HG02943 (cell line): ENCODE measurements at regions not wholly inside any gene's neighbourhood (a gene's known extent, or its start where the extent isn't known, plus 50 kb on each side); places are given as distances from the start of the nearest gene placed in this dataset.

Experiments used
- ATAC-seq: cut with Tn5 transposase; IDR thresholded peaks from one replicate; pipeline ENCODE4 v1.9.1; 2021; ENCODE audit warnings: mild to moderate bottlenecking, low read depth, moderate library complexity; ENCODE audit not compliant: unreplicated experiment

- no peak for ATAC-seq
Measured at GRCh38 chr11:32315121-32315520, 120.2 kb downstream of the WT1 start.

- ATAC-seq, result no peak
Measured at GRCh38 chr11:32316232-32316631, 119.1 kb downstream of the WT1 start.

DNA sequence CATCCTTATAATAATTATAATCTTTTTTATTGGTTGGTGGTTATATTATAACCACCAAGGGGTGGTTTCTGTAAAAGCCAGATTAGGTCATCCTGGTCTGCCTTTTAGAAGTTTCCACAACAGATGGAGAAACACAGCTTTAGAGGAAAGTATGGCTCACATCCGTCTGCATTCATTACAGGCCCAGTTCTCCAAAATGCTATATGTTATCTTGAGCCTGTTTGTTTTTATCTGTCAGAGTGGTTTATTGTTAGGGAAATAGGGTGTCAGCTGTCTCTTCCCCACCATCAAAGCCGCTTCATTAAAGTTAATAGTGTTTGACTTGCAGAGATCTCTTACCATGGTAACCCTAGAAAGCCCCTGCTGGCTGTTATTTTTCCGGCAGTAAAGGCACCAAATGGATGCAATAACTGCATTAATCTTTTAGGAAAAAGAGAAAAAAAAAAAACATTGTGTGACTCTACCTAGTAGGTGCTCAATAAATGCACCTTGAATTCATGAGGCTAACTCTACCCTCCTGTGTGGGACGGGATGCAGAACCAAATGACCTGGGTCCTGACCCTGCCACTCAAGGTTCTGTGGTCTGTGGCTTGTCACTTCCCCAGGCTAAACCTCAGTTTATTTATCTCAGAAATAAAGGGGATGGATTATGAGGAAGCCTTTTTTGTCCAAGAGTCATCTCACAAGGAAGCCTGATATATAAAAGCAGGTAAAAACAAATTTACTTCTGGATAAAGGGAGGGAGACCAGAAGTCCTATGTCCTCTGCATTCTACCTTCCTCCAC lies 118.3 kb downstream of the WT1 start:
- no peak for ATAC-seq

GRCh38 chr11:32317643-32318042 lies 117.7 kb downstream of the WT1 start:
- ATAC-seq, result no peak

DNA sequence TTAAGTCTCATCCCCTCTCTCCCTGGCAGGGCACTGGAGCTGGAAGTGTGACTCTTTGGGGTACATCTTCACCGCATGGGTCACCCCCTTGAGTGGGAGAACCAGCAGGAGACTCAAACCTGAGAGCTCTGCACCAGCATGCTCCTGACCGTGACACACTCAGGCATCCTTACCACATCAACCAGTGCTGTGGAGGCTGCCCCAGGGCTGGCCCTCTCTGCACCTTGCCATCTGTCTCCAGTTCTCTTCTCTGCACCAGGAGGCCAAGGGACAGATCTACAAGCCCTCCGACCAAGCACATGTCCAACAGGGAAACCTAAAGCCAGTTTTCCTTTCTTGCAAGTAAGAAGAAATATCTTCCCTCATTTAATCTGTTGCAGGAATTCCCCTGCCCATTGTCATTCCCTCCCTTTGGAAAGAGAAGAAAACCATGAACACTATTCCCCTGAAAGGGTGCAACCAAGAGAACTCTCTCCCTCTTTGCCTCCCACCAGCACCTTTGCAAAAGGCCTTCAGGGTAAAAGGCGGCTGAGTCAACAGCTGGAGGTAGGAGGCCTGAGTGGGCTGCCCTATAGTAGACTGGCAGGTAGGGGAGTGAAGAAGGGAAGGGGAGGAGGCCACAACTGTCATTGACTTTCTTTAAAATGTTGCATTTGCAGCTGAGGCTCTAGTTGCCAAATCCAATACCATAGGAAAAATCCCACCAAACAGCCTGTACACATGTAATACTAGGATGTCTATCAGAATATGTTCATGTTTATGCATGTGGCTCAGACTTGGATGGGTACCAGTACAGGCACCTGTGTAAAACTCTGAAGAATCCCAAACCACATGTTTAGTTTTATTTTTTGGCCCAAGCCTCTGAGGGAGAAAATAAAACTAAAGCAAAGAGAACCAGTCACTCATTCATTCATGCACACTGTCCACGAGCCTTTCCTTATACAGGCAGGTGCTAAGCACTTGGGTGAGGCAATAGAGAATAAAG lies 117.0 kb downstream of the WT1 start:
- ATAC-seq, result no peak

GRCh38 chr11:32323814-32324130 lies 111.6 kb downstream of the WT1 start:
- ATAC-seq, result no peak

DNA sequence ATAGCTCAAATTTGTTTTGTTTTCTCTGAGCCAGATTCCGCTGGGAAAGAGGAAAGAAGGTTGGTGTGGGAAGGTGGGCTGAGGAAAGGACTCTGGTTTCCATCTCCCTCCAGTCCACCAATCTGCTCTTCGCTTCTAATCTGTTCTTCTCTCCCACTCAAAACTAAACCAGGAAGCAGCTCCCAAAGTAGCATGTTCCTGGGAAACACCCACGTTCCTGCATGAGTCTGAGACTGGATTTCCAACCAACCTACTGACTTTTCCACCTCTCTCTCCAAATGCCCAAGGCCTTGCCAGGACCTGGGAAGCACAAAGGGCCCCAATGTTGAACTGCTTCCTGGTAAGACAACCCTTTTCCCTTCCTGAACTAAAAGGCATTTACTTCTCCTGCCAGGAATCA lies 110.2 kb downstream of the WT1 start:
- no peak for ATAC-seq

GRCh38 chr11:32325725-32326124 lies 109.6 kb downstream of the WT1 start:
- no peak for ATAC-seq

- no peak for ATAC-seq
Measured at GRCh38 chr11:32326522-32326921, 108.8 kb downstream of the WT1 start.

GRCh38 chr11:32328392-32328791 lies 106.9 kb downstream of the WT1 start:
- no peak for ATAC-seq

DNA sequence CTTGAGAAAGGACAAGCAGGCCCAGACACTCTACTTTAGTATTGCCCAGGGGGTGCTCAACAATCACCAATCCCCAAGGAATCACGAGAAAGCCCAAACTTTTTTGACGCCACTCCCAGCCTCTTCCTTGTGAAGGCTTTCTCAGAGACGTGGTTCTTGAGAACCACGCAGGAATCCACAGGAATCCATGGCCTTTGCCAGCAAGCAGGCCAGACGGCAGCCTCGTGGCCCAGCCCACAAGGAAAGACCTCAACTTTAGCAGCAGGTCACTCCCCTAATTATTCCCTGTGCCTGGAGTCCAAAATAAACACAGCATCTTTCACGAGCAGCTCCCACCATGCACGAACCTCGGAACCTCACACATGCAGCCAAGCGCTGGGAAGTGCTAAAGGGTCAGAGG lies 104.2 kb downstream of the WT1 start:
- no peak for ATAC-seq

GRCh38 chr11:32331792-32332191 lies 103.5 kb downstream of the WT1 start:
- no peak for ATAC-seq

DNA sequence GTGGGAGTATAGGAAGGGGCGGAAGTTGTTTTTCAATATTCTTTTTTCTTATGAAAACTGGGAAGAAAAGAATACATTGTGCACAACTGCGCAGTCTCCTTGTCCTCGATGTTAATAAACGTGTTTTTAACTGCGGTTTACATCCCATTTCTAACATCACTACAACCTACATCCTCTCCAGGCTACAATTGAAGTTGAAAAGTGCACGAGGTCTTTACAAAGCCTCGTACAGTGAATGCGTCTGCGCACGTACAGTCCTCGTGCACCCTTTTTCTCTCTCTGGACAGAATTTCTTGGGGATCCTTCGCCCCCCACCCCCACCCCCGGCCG lies 102.4 kb downstream of the WT1 start:
- no peak for ATAC-seq

DNA sequence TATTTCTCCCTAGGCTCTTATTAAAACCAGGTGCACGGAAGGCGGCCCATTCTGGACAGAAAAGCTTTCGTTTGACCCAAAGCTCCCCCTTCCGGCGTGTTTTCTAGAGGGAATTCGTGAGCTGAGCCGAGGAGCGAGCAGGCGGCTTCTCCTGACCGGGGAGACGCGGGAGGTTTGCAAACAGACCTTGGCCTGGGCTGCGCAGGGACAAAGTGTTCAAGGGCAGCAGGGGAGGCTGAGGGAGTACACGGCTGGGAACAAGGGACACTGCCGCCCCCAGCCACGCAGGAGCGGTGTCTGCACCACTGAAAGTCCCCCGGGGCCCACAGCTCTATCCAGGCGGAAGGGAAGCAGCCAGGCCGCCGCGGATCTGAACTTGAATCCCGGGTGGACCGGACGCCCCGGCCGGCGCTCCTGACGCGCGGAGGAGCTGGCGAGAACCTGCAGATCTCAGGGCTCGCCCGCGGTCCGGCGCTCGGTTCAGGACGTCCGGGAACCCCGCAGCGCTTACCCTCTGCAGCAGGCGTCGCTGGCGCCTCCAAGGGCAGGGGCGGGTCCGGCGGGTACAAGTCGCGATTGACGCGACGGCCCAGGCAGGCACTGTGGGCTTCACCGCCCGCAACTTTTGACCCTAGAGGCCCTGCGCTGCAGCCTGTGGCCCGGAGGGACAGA lies 101.9 kb downstream of the WT1 start:
- ATAC-seq, result peak; percentile 57

GRCh38 chr11:32334822-32335221 lies 100.5 kb downstream of the WT1 start:
- no peak for ATAC-seq
